K562 (cell line): ENCODE measurements at regions not wholly inside any gene's neighbourhood (a gene's known extent, or its start where the extent isn't known, plus 50 kb on each side); places are given as distances from the start of the nearest gene placed in this dataset.
A peak's percentile ranks its signal among the peaks of the same experiment; 100 is the strongest.

Experiments used
- ATAC-seq: fragments of 200-7000 bp; cut with Tn5 transposase; 3 replicates; pipeline ENCODE4 v1.9.1; 2020; ENCODE audit warnings: moderate library complexity
- BruUV-seq: library from RNA; stranded (reverse); fragments of 400-500 nt; replicated peaks from 2 replicates; lab custom pipeline; 2021; lab: Mats Ljungman, UMichigan
- CTCF ChIA-PET: fragments of 300-600 bp; formaldehyde crosslinking; extraction: SDS; loops from one replicate; lab custom pipeline; 2021; ENCODE audit warnings: low intra/inter-chr PET ratio; lab: Yijun Ruan, JAX
- POLR2A ChIA-PET: fragments of 300-600, 350-650 bp; sonication (Branson Sonifier 250); formaldehyde crosslinking; extraction: SDS; loops from one replicate; lab custom pipeline; 2021; ENCODE audit warnings: antibody characterized with exemption, inconsistent platforms; lab: Yijun Ruan, JAX
- DNase-seq, 4 experiments: peaks; one replicate each; pipeline versions ENCODE4 v3.0.0 to v3.0.0-alpha.2; 2011 to 2018; ENCODE audit warnings: low spot score in 3 of 4, mixed read lengths in 3 of 4; ENCODE audit errors: extremely low read depth in 1 of 4
- FAIRE-seq: peaks from 2 replicates; lab custom pipeline; 2011; peaks lifted over from hg19 to GRCh38; lab: Jason Lieb, UNC
- H2AFZ ChIP-seq: 2 replicates; pipeline ENCODE4 v1.6.0; 2011; ENCODE audit warnings: low read depth, low read length, control low read depth, inconsistent platforms
- H3K27ac ChIP-seq: fragments of 200-600 bp; 3 replicates; pipeline ENCODE4 v1.8.0; 2011; ENCODE audit warnings: low read depth, mild to moderate bottlenecking, control low read depth, inconsistent platforms, low read length, moderate library complexity, mixed read lengths; ENCODE audit errors: extremely low read depth
- H3K27me3 ChIP-seq, 2 experiments: fragments of 300-600 bp in 1 of 2; 2 replicates in 1 of 2; 3 replicates in 1 of 2; pipeline versions ENCODE4 v1.6.0 to v1.8.0; 2011; ENCODE audit warnings: inconsistent platforms in 2 of 2, low read length in 2 of 2, mild to moderate bottlenecking in 1 of 2, mixed read lengths in 1 of 2, moderate library complexity in 1 of 2; ENCODE audit not compliant: control insufficient read depth in 2 of 2, insufficient read depth in 2 of 2
- H3K36me3 ChIP-seq: fragments of 300-600 bp; 3 replicates; pipeline ENCODE4 v1.8.0; 2011; ENCODE audit warnings: mild to moderate bottlenecking, low read length, inconsistent platforms; ENCODE audit not compliant: control insufficient read depth, insufficient read depth
- H3K4me1 ChIP-seq, 2 experiments: fragments of 200-600 bp in 1 of 2; replicated peaks in 1 of 2; 2 replicates in 1 of 2; 3 replicates in 1 of 2; pipeline versions ENCODE4 v1.5.1 to v1.8.0; 2011; ENCODE audit warnings: inconsistent platforms in 2 of 2, low read length in 2 of 2, mild to moderate bottlenecking in 1 of 2, mixed read lengths in 1 of 2, moderate library complexity in 1 of 2; ENCODE audit not compliant: control insufficient read depth in 2 of 2, insufficient read depth in 2 of 2
- H3K4me2 ChIP-seq: 2 replicates; pipeline ENCODE4 v1.6.1; 2011; ENCODE audit warnings: low read length, control low read depth, inconsistent platforms, mixed read lengths; ENCODE audit not compliant: insufficient read depth
- H3K4me3 ChIP-seq: fragments of 200-600 bp; sonication (generic), shearing (Covaris generic); 2 replicates; pipeline ENCODE4 v1.5.1; 2016; ENCODE audit warnings: control low read depth, inconsistent platforms
- H3K79me2 ChIP-seq: fragments of 200-600 bp; 3 replicates; pipeline ENCODE4 v1.8.0; 2011; ENCODE audit warnings: low read length, inconsistent platforms; ENCODE audit not compliant: control insufficient read depth, insufficient read depth
- H3K9ac ChIP-seq, 2 experiments: 2 replicates each; pipeline versions ENCODE4 v1.6.0 to v1.6.1; 2011; ENCODE audit warnings: low read depth in 2 of 2, low read length in 2 of 2, control low read depth in 1 of 2, inconsistent platforms in 1 of 2, mild to moderate bottlenecking in 1 of 2, mixed read lengths in 1 of 2; ENCODE audit not compliant: insufficient read depth in 1 of 2
- H3K9me1 ChIP-seq: one replicate; pipeline ENCODE4 v1.6.0; 2011; ENCODE audit warnings: inconsistent platforms, mild to moderate bottlenecking, low read length, moderate library complexity; ENCODE audit not compliant: control insufficient read depth, insufficient read depth
- H3K9me3 ChIP-seq: replicated peaks from 2 replicates; pipeline ENCODE4 v1.5.1; 2011; ENCODE audit warnings: low read depth, low read length, inconsistent platforms; ENCODE audit not compliant: control insufficient read depth, insufficient read depth
- H4K20me1 ChIP-seq: replicated peaks from 2 replicates; pipeline ENCODE4 v1.6.1; 2011; ENCODE audit warnings: low read length, inconsistent platforms, mixed read lengths; ENCODE audit not compliant: control insufficient read depth, insufficient read depth
- FOXK1 ChIP-seq: sonication (generic); formaldehyde crosslinking; IDR thresholded peaks from 2 replicates; pipeline ENCODE4 v1.8.0; 2022; ENCODE audit warnings: missing genetic modification reagents, mild to moderate bottlenecking, borderline replicate concordance
- ILF3 ChIP-seq: fragments of 450-650 bp; IDR thresholded peaks from 2 replicates; pipeline ENCODE4 v1.6.1; 2018; ENCODE audit warnings: antibody characterized with exemption, mild to moderate bottlenecking, moderate library complexity, borderline replicate concordance
- PBX2 ChIP-seq, 2 experiments: IDR thresholded peaks in 1 of 2; conservative IDR thresholded peaks in 1 of 2; 2 replicates each; pipeline ENCODE4 v1.6.1; 2016; ENCODE audit warnings: low read depth in 2 of 2, mild to moderate bottlenecking in 1 of 2, missing compliant biosample characterization in 1 of 2, missing genetic modification characterization in 1 of 2, moderate library complexity in 1 of 2
- PURB ChIP-seq: sonication (generic); formaldehyde crosslinking; IDR thresholded peaks from 2 replicates; pipeline ENCODE4 v1.9.0; 2021; ENCODE audit warnings: low read depth, mild to moderate bottlenecking, missing genetic modification reagents
- SOX6 ChIP-seq: fragments of 450-650 bp; IDR thresholded peaks from 2 replicates; pipeline ENCODE4 v1.6.1; 2014; ENCODE audit warnings: mild to moderate bottlenecking
- XRCC5 ChIP-seq: fragments of 200-400 bp; formaldehyde crosslinking; IDR thresholded peaks from 2 replicates; pipeline ENCODE4 v1.6.1; 2017; ENCODE audit warnings: low read depth, mild to moderate bottlenecking, low read length
- ZZZ3 ChIP-seq: fragments of 450-650 bp; IDR thresholded peaks from 2 replicates; pipeline ENCODE4 v1.6.1; 2016; ENCODE audit warnings: antibody characterized with exemption, mild to moderate bottlenecking, moderate library complexity
- WGBS: fragments of 100-300 bp; shearing (Covaris generic); methylation state at CpG from one replicate; pipeline ENCODE4 v1.1.6; 2016; ENCODE audit warnings: low coverage, mixed read lengths; ENCODE audit not compliant: insufficient coverage; ENCODE audit errors: missing lambda C conversion rate; 5-methylcytosine and 5-hydroxymethylcytosine counted together
- in situ Hi-C: fragments of 300-500 bp; cut with MboI; formaldehyde crosslinking; loops from 4 replicates; pipeline ENCODE4 v1.15.0; 2018; ENCODE audit warnings: inconsistent platforms, mixed read lengths
- intact Hi-C: fragments of 100-400 bp; cut with micrococcal nuclease; formaldehyde crosslinking; loops from 2 replicates; pipeline ENCODE4 v1.14.2; 2022
- TF ChIP-seq, protein P1 (sequence below): fragments of 450-650 bp; formaldehyde crosslinking; IDR thresholded peaks from 2 replicates; pipeline ENCODE4 v1.4.0; 2020; ENCODE audit warnings: mild to moderate bottlenecking, mixed read lengths

GRCh38 chr4:133713340-133713739 lies 488.2 kb downstream of the PABPC4L start:
- no peaks in the 10 kb centered on the region for H3K79me2 ChIP-seq
- no TSS peak for BruUV-seq
- ChIA-PET CTCF (no interaction called here), POLR2A (no interaction called here)
- TF ChIP-seq SOX6 (no peak), PBX2 (CRISPR knock-in tag; IDR thresholded peaks at IDR 0.05; ENCODE audit: low read depth) (no peak), PBX2 (tag; conservative IDR thresholded peaks at IDR 0.05; ENCODE audit: low read depth) (peak; percentile 55), PURB (CRISPR knock-in tag) (no peak), XRCC5 (no peak), ILF3 (no peak), ZZZ3 (no peak), FOXK1 (CRISPR knock-in tag) (no peak)
- TF ChIP-seq, protein P1, sequence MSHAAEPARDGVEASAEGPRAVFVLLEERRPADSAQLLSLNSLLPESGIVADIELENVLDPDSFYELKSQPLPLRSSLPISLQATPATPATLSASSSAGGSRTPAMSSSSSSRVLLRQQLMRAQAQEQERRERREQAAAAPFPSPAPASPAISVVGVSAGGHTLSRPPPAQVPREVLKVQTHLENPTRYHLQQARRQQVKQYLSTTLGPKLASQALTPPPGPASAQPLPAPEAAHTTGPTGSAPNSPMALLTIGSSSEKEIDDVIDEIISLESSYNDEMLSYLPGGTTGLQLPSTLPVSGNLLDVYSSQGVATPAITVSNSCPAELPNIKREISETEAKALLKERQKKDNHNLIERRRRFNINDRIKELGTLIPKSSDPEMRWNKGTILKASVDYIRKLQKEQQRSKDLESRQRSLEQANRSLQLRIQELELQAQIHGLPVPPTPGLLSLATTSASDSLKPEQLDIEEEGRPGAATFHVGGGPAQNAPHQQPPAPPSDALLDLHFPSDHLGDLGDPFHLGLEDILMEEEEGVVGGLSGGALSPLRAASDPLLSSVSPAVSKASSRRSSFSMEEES (CRISPR knock-in tag), result 0 out of 2 replicates have a peak, but pooled peaks have one; percentile 4
- no peaks in the 10 kb centered on the region for H3K27me3 ChIP-seq
- no peaks in the 10 kb centered on the region for H3K9me1 ChIP-seq
- no peak overlapping the region for H3K4me2 ChIP-seq
- no peaks in the 10 kb centered on the region for H3K36me3 ChIP-seq
- no peaks in the 10 kb centered on the region for H3K9me3 ChIP-seq
- no peak overlapping the region for H3K9ac ChIP-seq
- DNase-seq, result no peak
- no peak for ATAC-seq
- H3K4me1 ChIP-seq, result no peaks in the 10 kb centered on the region
- in situ Hi-C loops (no loop called here), intact Hi-C loops (no loop called here)
- H2AFZ ChIP-seq, result no peak overlapping the region
- no peak for FAIRE-seq
- no peak overlapping the region for H3K27ac ChIP-seq
- no peaks in the 10 kb centered on the region for H4K20me1 ChIP-seq
- WGBS, result 3% methylated on average over 3 of the region's 3 CpGs
- H3K4me3 ChIP-seq, result no peak overlapping the region
